SKM-1 (cell line): ENCODE measurements at regions not wholly inside any gene's neighbourhood (a gene's known extent, or its start where the extent isn't known, plus 50 kb on each side); places are given as distances from the start of the nearest gene placed in this dataset.
"Not testable (repeated sequence)": the region's sequence is repeated elsewhere in the genome, so short reads cannot be mapped to it uniquely, and the experiment has no call there.

Source experiments
- DNase-seq: peaks from one replicate; lab custom pipeline; 2025; ENCODE audit not compliant: unreplicated experiment; lab: John Stamatoyannopoulos, UW

- DNase-seq, result peak; percentile 57
Observed at GRCh38 chr9:84502066-84502465, 161.5 kb upstream of the SLC28A3 start.

- no peak for DNase-seq
Observed at GRCh38 chr9:84504360-84504759, 163.8 kb upstream of the SLC28A3 start.

- no peak for DNase-seq
Observed at GRCh38 chr9:84511651-84512050, 157.9 kb upstream of the NTRK2 start.

DNA sequence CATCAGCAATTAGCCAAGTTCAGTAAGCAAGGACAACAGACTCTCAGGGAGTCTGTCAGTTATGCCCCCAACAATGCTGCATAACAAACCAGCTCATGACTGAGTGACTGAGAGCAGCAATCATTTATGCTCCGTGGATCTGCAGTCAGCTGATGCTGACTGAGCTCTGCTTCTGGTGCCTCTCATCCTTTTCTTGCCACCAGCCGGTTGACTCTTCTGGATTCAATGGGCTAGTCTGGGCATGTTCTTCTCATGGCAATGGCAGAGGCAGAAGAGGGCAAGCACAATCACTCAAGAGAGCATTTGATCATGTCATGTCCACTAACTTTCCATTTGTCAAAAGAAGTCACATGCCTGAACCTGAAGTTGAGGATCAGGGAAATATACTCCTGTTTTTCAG, 157.0 kb upstream of the NTRK2 start:
- DNase-seq, result no peak

DNA sequence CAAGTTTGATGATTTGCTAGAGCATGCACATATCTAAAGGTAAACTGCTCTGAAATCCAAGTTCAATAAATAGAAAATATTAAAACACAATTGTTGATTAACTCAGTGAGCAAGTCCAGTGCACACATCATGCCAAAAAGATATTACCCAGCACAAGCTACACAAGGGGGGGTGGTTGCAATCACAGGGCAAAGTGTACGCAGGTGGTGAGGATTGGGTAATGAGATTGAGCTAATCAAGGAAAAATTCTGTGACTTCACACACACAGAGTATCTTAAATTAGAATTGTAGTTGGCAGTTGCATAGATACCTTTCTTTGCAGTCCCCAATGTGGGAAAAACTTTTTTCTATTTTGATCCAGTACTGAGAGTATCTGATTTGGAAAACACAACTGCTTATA, 156.1 kb upstream of the NTRK2 start:
- no peak for DNase-seq

DNA sequence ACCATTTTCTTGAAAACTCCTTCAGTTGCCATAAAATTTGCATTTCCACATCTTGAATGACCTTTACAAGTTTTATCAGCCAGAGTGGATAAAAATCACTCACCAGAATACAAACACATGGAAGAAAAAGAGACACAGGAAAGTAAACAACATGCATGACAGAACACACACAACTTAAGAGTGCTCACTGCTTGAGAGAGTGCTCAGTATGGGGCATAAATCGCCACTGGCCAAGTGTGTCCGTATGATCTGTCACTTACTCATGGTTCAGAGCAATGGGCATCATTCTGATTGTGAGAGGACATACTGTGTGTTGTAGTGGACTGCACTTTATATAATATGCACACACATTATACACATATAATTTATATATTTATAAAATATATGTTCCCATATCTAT, 155.6 kb upstream of the NTRK2 start:
- DNase-seq, result no peak

- DNase-seq, result no peak
Observed at GRCh38 chr9:84514421-84514820, 155.1 kb upstream of the NTRK2 start.

DNA sequence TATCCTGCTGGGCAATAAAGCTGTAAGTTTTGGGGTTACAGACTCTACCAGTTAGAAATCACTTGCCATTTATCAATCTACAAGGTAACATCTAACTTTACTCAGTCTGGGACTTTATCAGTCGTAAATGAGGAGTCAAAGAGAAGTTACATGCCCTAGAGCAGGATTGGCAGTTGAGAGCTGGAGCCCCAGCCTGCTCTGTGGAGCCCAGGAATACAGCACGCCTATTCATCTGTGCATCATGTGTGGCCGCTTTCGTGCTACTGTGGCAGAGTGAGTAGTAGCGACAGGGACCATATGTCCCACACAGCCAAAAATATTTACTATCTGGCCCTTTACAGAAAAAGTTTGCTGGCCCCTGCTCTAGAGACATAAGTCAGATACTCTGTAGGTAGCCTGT, 152.5 kb upstream of the NTRK2 start:
- no peak for DNase-seq

GRCh38 chr9:84519413-84519812, 150.1 kb upstream of the NTRK2 start:
- DNase-seq, result no peak

- DNase-seq, result no peak
Observed at GRCh38 chr9:84521208-84521607, 148.3 kb upstream of the NTRK2 start.

GRCh38 chr9:84526211-84526610, 143.3 kb upstream of the NTRK2 start:
- DNase-seq, result not testable (repeated sequence)

DNA sequence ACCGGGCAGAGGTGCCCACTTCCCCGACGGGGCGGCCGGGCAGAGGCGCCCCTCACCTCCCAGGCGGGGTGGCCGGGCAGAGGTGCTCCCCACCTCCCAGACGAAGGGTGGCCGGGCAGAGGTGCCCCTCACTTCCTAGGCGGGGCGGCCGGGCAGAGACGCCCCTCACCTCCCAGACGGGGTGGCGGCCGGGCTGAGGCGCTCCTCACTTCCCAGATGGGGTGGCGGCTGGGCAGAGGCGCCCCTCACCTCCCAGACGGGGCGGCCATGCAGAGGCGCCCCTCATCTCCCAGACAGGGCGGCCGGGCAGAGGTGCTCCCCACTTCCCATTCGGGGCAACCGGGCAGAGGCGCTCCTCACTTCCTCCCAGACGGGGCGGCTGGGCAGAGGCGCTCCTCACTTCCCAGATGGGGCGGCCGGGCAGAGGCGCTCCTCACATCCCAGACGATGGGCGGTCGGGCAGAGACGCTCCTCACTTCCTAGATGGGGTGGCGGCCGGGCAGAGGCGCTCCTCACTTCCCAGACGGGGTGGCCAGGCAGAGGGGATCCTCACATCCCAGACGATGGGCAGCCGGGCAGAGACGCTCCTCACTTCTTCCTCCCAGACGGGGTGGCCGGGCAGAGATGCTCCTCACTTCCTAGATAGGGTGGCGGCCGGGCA, 142.3 kb upstream of the NTRK2 start:
- DNase-seq, result not testable (repeated sequence)

DNA sequence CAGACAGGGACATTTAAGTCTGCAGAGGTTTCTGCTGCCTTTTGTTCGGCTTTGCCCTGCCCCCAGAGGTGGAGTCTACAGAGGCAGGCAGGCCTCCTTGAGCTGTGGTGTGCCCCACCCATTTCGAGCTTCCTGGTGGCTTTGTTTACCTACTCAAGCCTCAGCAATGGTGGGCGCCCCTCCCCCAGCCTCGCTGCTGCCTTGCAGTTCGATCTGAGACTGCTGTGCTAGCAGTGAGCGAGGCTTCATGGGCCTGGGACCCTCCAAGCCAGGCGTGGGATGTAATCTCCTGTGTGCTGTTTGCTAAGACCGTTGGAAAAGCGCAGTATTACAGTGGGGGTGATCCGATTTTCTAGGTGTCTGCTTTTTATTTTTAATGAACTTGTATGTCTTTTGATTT, 133.6 kb upstream of the NTRK2 start:
- DNase-seq, result not testable (repeated sequence)

- DNase-seq, result no peak
Observed at GRCh38 chr9:84538879-84539278, 130.7 kb upstream of the NTRK2 start.

GRCh38 chr9:84542554-84542953, 127.0 kb upstream of the NTRK2 start:
- DNase-seq, result no peak

GRCh38 chr9:84554069-84554664, 115.4 kb upstream of the NTRK2 start:
- DNase-seq, result no peak

DNA sequence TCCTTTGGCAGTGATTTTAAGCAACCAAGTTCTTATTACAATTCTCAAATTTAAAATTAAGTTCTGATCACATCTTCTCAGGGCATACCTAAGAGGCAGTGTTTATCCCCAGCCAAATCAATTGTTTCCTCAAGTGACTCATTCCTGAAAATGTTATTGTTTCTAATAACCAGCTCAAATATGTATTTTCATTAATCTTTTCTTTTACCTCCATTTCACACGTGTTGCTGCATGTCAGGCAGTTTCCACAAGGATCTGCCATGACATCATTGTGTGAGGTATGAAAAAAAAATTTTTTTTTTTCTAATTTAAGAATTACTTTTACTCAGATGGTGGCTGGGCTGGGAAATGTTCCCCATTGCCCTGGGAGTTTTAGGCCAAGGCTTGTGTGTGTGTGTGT, 113.0 kb upstream of the NTRK2 start:
- no peak for DNase-seq

DNA sequence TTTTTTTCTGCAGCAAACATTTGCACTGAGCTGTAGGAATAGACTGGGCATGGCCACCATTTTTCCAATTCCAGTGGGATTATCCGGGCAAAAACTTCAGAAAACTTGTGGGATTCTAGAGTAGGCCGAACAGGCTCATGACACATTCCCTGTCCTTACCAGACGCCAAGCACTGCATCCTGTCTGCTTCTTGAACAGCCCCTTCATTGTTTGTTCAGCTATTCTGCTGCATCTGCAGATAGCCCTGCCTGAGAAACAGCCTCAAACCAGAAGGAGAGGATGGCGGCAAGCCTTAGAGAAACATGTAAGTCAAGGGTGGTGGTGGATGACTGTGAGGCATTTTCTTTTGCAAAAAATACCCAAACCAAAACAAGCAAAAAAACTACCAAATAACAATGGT, 111.8 kb upstream of the NTRK2 start:
- DNase-seq, result no peak

DNA sequence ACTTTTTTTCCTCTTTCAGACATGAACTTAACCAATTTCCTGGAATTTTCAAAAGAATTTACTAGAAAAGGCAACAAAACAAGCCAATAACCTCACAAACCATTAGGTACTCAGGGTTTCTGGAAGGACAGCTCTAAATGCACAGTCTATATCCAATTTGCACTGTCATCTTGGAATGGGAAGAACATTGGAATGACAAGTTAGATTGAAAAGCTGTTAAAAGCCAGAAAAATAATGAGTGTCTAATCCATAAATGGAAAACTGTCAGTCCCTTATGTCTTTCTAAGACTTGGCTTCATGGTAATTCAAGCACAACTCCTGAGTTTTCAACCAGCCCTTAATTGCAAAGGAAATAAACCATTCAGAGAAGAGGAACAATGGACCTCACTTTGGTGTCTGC, 105.8 kb upstream of the NTRK2 start:
- DNase-seq, result no peak

- no peak for DNase-seq
Observed at GRCh38 chr9:84567805-84568204, 101.7 kb upstream of the NTRK2 start.

DNA sequence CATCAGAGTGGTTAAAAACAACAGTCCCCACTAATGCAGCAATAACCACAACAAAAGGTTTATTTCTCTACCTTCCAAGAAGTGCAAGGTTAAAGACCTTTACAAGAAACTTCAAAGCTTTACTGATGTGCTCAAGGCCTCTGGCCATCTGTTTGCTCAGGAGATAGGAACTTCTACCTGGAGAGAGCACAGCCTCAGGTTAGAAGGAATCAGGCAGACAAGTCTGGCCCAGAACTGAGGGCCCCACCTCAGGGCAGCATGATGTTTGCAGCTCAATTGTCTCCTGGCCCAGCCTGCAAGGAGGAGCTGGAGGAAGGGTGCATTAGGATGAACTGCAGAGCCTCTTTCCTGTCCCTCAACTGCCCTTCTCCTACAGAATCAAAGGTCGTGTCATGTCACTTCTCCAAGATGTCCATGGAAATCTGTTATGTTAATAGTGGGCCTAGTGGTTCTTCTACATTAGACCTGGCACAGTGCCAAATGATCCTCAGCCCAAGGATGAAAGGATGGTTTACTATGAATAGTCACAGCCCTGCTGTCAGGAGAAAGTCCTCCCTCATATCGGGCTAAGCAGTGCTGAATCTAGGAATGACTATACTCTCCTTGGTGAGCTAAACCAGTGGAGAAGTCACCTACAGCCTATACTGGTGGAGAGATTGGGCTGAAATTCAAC, 98.9 kb upstream of the NTRK2 start:
- DNase-seq, result no peak

DNA sequence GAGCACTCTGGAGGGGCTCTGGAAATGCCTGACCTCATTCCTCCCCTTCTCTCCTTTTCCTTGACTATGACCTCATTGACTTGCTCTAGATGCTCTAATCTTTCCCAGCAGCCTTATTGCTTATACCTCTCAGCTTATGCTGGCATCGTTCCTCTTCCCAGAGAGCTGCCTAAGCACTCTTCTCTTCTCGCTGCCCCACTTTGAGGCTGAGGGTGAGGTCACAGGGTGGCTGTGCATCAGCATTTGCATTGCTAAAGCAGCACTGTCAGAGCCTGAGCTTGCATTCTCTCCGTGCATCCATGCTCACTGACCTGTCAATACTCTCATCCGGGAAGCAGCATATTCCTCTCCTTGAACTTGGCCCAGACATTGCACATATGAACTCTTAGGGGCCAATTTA, 96.4 kb upstream of the NTRK2 start:
- DNase-seq, result no peak

DNA sequence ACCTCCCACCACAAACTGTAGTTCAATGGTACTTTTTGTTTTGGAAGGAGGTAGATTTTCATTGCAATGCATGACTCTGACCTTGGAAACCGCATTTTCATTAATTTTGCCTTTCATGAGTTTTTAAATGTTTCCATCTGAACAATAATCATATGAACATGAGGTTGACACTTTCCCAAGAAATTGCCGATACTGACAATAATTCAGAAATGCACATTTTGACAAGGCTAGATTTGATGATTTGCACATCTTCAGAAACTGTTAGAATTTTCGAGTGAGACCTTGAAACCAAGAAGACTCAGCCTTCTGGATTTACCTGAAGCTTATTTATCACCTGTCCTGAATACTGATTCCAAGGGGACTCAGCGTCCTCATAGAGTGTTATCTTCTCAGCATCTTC, 93.8 kb upstream of the NTRK2 start:
- DNase-seq, result no peak
